ENCODE measurements at regions not wholly inside any gene's neighbourhood (a gene's known extent, or its start where the extent isn't known, plus 50 kb on each side); places are given as distances from the start of the nearest gene placed in this dataset.

DNA sequence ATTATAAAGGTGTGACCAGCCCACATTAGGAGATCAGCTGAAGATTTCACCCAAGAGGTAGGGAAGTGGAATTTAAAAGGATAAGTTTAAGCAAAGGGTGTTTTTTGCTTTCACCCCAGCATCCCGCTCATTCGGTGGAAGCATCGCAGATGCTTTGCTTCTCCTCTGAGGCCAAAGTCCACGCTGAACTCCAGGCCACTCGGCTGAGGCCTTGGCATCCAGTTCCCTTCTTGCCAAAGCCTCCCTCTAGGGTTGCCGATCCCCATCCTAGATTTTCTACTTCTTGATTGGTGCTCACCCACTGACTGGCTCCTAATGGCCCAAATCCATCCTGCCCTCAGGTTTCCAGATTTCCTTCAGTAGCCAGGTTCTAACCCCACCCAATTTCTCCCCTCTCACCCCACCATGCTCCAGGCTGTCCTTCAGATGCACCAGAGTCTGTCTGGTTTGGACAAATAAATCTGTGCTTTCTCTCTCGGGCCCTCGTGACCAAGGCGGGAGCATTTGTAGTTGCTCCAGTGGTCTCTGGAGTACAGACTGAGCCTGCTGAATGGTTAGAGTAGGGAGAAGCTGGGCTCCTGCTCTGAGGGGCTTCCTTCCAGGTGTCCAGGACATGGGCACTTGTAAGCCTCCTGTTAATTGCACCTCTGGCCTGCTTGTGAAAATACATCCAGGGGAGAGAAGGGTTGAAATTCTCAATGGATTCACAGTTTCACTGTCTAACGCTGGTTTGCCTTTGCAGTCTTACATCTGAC, 193.2 kb downstream of the C1orf94 start:
- TF ChIP-seq, protein P1, sequence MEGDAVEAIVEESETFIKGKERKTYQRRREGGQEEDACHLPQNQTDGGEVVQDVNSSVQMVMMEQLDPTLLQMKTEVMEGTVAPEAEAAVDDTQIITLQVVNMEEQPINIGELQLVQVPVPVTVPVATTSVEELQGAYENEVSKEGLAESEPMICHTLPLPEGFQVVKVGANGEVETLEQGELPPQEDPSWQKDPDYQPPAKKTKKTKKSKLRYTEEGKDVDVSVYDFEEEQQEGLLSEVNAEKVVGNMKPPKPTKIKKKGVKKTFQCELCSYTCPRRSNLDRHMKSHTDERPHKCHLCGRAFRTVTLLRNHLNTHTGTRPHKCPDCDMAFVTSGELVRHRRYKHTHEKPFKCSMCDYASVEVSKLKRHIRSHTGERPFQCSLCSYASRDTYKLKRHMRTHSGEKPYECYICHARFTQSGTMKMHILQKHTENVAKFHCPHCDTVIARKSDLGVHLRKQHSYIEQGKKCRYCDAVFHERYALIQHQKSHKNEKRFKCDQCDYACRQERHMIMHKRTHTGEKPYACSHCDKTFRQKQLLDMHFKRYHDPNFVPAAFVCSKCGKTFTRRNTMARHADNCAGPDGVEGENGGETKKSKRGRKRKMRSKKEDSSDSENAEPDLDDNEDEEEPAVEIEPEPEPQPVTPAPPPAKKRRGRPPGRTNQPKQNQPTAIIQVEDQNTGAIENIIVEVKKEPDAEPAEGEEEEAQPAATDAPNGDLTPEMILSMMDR (conservative IDR thresholded peaks at IDR 0.05 in 1 of 2, IDR thresholded peaks at IDR 0.05 in 1 of 2; ENCODE audit: low read depth in 1 of 2, low read length in 2 of 2): no peak
- TF ChIP-seq EZH2 (IDR thresholded peaks at IDR 0.05; ENCODE audit: low read length, missing control alignments): no peak
